Mesendoderm (in vitro differentiated cells): ENCODE measurements at regions not wholly inside any gene's neighbourhood (a gene's known extent, or its start where the extent isn't known, plus 50 kb on each side); places are given as distances from the start of the nearest gene placed in this dataset.
A peak's percentile ranks its signal among the peaks of the same experiment; 100 is the strongest.

Experiments used
- DNase-seq: peaks from one replicate; pipeline ENCODE4 v3.0.0; 2013
- H2AK5ac ChIP-seq: 2 replicates; pipeline ENCODE4 v1.6.1; 2013; ENCODE audit warnings: low read length, inconsistent platforms
- H2BK120ac ChIP-seq: 2 replicates; pipeline ENCODE4 v1.6.1; 2013; ENCODE audit warnings: low read depth, mild to moderate bottlenecking, low read length, moderate library complexity, mixed read lengths
- H2BK15ac ChIP-seq: replicated peaks from 2 replicates; pipeline ENCODE4 v1.6.1; 2013; ENCODE audit warnings: low read depth, mild to moderate bottlenecking, moderate library complexity
- H2BK5ac ChIP-seq: 2 replicates; pipeline ENCODE4 v1.6.1; 2013; ENCODE audit warnings: low read length, inconsistent platforms
- H3K18ac ChIP-seq: 2 replicates; pipeline ENCODE4 v1.6.1; 2013; ENCODE audit warnings: mild to moderate bottlenecking, low read length, mixed read lengths
- H3K23ac ChIP-seq: one replicate; pipeline ENCODE4 v1.6.1; 2013; ENCODE audit warnings: low read length
- H3K27ac ChIP-seq: 2 replicates; pipeline ENCODE4 v1.5.1; 2013; ENCODE audit warnings: low read depth, mild to moderate bottlenecking, inconsistent platforms, low read length, moderate library complexity
- H3K27me3 ChIP-seq: 2 replicates; pipeline ENCODE4 v1.6.1; 2013; ENCODE audit warnings: low read length, control low read depth, mild to moderate bottlenecking, inconsistent platforms; ENCODE audit not compliant: insufficient read depth, poor library complexity
- H3K36me3 ChIP-seq: 2 replicates; pipeline ENCODE4 v1.6.1; 2013; ENCODE audit warnings: low read length, inconsistent platforms; ENCODE audit not compliant: control insufficient read depth, insufficient read depth
- H3K4ac ChIP-seq: one replicate; pipeline ENCODE4 v1.6.1; 2013; ENCODE audit warnings: low read depth, mild to moderate bottlenecking, low read length, moderate library complexity
- H3K4me1 ChIP-seq: 2 replicates; pipeline ENCODE4 v1.6.1; 2013; ENCODE audit warnings: low read depth, low read length, inconsistent platforms; ENCODE audit not compliant: control insufficient read depth
- H3K4me2 ChIP-seq: 2 replicates; pipeline ENCODE4 v1.6.1; 2013; ENCODE audit warnings: low read length
- H3K4me3 ChIP-seq: 2 replicates; pipeline ENCODE4 v1.5.1; 2013; ENCODE audit warnings: mild to moderate bottlenecking, low read length
- H3K56ac ChIP-seq: one replicate; pipeline ENCODE4 v1.6.1; 2013; ENCODE audit warnings: low read length
- H3K79me1 ChIP-seq: 2 replicates; pipeline ENCODE4 v1.6.1; 2013; ENCODE audit warnings: low read length, inconsistent platforms
- H3K79me2 ChIP-seq: 2 replicates; pipeline ENCODE4 v1.6.1; 2013; ENCODE audit warnings: mild to moderate bottlenecking, low read length; ENCODE audit not compliant: control insufficient read depth, insufficient read depth
- H3K9ac ChIP-seq: 2 replicates; pipeline ENCODE4 v1.6.1; 2013; ENCODE audit warnings: low read length, inconsistent platforms
- H4K5ac ChIP-seq: one replicate; pipeline ENCODE4 v1.6.1; 2013; ENCODE audit warnings: low read length
- H4K8ac ChIP-seq: one replicate; pipeline ENCODE4 v1.6.1; 2013; ENCODE audit warnings: low read depth, mild to moderate bottlenecking, control low read depth, low read length, moderate library complexity
- WGBS: extraction: QIAGEN DNeasy Blood & Tissue Kit; methylation state at CpG from one replicate; pipeline ENCODE4 v1.1.7; 2013; ENCODE audit warnings: low lambda C conversion rate, missing lambda C conversion rate; ENCODE audit not compliant: insufficient coverage; ENCODE audit errors: extremely low coverage; 5-methylcytosine and 5-hydroxymethylcytosine counted together

DNA sequence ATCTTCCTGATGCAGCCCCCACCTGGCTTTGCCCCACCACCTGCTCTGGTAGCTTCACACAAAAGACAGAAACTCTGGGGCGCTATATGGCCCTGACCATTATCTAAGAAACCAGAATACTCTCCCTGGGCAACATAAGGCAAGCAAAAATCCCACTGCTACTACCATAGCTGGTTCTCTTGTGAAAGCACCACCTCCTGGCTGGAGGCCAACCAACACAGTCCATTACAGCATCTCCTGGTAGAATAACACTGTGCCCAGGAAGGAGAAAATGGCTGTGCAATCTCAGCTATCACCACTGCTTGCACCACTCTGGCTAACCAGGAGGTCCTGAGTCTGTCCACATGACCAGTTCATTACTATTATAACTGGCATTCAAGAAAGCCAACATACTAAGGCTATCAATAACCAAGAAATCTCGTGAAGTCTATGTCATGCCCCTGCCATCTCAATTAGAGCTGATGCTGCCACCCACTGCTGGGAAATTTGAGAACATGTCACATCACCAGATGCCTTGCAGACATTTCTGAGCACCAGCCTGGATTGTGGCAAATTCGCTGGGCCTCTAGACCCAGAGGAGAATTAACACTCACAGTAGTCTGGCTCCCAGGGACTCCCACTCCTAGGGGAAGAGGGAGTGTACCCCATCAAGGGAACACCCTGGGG, 1114.8 kb downstream of the ROBO2 start:
- H2BK5ac ChIP-seq: no peak overlapping the region
- H3K4ac ChIP-seq: no peak overlapping the region
- no peak overlapping the region for H2BK15ac ChIP-seq
- no peak overlapping the region for H3K9ac ChIP-seq
- no peak for DNase-seq
- H4K8ac ChIP-seq: no peak overlapping the region
- no CpG with 5 or more reads among the region's 3 CpGs for WGBS
- no peak overlapping the region for H3K23ac ChIP-seq
- no peaks in the 10 kb centered on the region for H3K36me3 ChIP-seq
- H2BK120ac ChIP-seq: no peak overlapping the region
- no peak overlapping the region for H3K18ac ChIP-seq
- H3K4me3 ChIP-seq: no peak overlapping the region
- H3K27me3 ChIP-seq: no peaks in the 10 kb centered on the region
- H3K4me2 ChIP-seq: no peak overlapping the region
- H3K27ac ChIP-seq: no peak overlapping the region
- H4K5ac ChIP-seq: no peak overlapping the region
- H3K56ac ChIP-seq: no peak overlapping the region
- no peaks in the 10 kb centered on the region for H3K79me2 ChIP-seq
- no peaks in the 10 kb centered on the region for H3K4me1 ChIP-seq
- H2AK5ac ChIP-seq: no peak overlapping the region
- H3K79me1 ChIP-seq: no peaks in the 10 kb centered on the region

DNA sequence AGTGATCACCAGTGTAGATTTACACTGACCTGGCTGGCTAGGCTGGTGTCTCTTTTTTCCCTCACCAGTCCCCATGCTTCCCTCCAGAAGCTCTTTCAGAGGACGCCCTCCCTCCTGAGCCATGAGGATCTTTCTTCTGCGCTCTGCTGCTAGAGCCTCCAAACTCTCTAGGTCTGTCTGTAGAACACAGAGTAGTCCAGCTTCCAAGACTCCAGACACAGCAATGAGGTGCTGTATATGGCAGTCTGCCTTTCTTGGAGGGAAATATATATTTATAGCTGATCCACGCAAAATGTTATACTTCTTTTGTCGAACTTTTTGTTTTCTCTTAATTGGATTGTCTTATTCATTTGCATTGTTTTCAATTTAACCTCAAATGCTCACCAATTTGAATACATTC, 1121.8 kb downstream of the ROBO2 start:
- no peak overlapping the region for H4K5ac ChIP-seq
- H3K4me3 ChIP-seq: no peak overlapping the region
- H3K4ac ChIP-seq: no peak overlapping the region
- H3K56ac ChIP-seq: no peak overlapping the region
- no peaks in the 10 kb centered on the region for H3K27me3 ChIP-seq
- peaks cover 2% of the 10 kb centered on the region for H3K4me1 ChIP-seq
- no peak overlapping the region for H3K23ac ChIP-seq
- H4K8ac ChIP-seq: no peak overlapping the region
- H3K18ac ChIP-seq: no peak overlapping the region
- no peak overlapping the region for H3K9ac ChIP-seq
- no peak overlapping the region for H3K4me2 ChIP-seq
- no peak overlapping the region for H2BK120ac ChIP-seq
- H3K79me1 ChIP-seq: no peaks in the 10 kb centered on the region
- DNase-seq: no peak
- no peak overlapping the region for H3K27ac ChIP-seq
- WGBS: no CpG with 5 or more reads among the region's 4 CpGs
- no peak overlapping the region for H2AK5ac ChIP-seq
- no peak overlapping the region for H2BK15ac ChIP-seq
- no peaks in the 10 kb centered on the region for H3K36me3 ChIP-seq
- no peaks in the 10 kb centered on the region for H3K79me2 ChIP-seq
- no peak overlapping the region for H2BK5ac ChIP-seq

- no peaks in the 10 kb centered on the region for H3K27me3 ChIP-seq
- H4K5ac ChIP-seq: no peak overlapping the region
- no peak overlapping the region for H3K4ac ChIP-seq
- no peak overlapping the region for H3K18ac ChIP-seq
- peak; percentile 85 for DNase-seq
- no peak overlapping the region for H4K8ac ChIP-seq
- H3K9ac ChIP-seq: no peak overlapping the region
- H3K4me3 ChIP-seq: no peak overlapping the region
- no peak overlapping the region for H3K56ac ChIP-seq
- H3K79me1 ChIP-seq: no peaks in the 10 kb centered on the region
- H3K23ac ChIP-seq: no peak overlapping the region
- no peaks in the 10 kb centered on the region for H3K36me3 ChIP-seq
- no peak overlapping the region for H2BK120ac ChIP-seq
- no peak overlapping the region for H2BK5ac ChIP-seq
- H3K4me2 ChIP-seq: no peak overlapping the region
- no peak overlapping the region for H3K27ac ChIP-seq
- H2AK5ac ChIP-seq: no peak overlapping the region
- no peaks in the 10 kb centered on the region for H3K79me2 ChIP-seq
- peaks cover 2% of the 10 kb centered on the region for H3K4me1 ChIP-seq
- no peak overlapping the region for H2BK15ac ChIP-seq
These were observed 1123.5 kb downstream of the ROBO2 start for GRCh38 chr3:78163379-78163778.

DNA sequence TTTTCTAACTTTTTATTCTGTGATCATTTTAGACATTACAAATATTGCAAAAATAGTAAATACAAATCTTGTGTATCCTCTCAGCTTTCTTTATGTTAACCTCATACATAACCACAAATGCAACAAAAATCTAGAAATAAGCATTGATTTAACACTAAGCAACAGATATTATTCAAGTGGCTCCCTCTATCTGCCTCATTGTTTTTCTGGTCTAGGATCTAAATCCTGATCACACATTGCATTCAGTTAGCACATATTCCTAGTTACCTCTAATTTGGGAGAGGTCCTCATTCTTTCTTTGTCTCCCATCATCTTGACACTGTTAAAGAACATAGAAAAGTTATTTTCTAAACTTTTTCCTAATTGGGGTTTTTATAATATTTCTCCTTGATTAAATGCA, 1126.0 kb downstream of the ROBO2 start:
- Histone ChIP-seq H2BK15ac (no peak overlapping the region), H4K5ac (no peak overlapping the region), H3K56ac (no peak overlapping the region), H3K79me2 (no peaks in the 10 kb centered on the region), H3K18ac (no peak overlapping the region), H3K4me3 (no peak overlapping the region), H2BK120ac (no peak overlapping the region), H3K36me3 (no peaks in the 10 kb centered on the region), H3K4me1 (peaks cover 2% of the 10 kb centered on the region), H2BK5ac (no peak overlapping the region), H4K8ac (no peak overlapping the region), H3K9ac (no peak overlapping the region), H3K27me3 (no peaks in the 10 kb centered on the region), H3K4ac (no peak overlapping the region), H3K23ac (no peak overlapping the region), H3K4me2 (no peak overlapping the region), H2AK5ac (no peak overlapping the region), H3K79me1 (no peaks in the 10 kb centered on the region), H3K27ac (no peak overlapping the region)
- DNase-seq: no peak

DNA sequence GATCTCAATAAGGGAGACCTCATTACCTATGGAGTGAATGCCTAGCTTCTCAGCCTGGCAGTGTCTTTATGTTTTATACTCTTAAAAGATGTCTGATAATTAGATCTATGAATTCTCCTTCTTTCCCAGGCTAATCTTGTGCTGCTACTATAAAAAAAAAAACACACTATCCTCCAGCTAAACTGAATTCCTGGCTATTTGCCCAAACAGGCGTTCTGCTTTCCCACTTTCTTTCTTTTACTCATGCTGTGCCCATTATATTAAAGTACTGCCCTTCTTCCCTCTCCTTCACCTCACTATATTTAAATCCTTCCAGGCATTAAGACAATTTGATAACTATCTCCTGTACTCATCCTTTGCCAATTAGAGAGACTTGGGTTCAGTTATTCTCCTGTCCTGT, 1134.9 kb downstream of the ROBO2 start:
- Histone ChIP-seq H2BK5ac (no peak overlapping the region), H3K4me1 (no peaks in the 10 kb centered on the region), H3K4me2 (no peak overlapping the region), H3K9ac (no peak overlapping the region), H3K4ac (no peak overlapping the region), H3K36me3 (no peaks in the 10 kb centered on the region), H3K27ac (no peak overlapping the region), H3K56ac (no peak overlapping the region), H2AK5ac (no peak overlapping the region), H4K8ac (no peak overlapping the region), H2BK120ac (no peak overlapping the region), H3K4me3 (no peak overlapping the region), H3K27me3 (no peaks in the 10 kb centered on the region), H3K23ac (no peak overlapping the region), H3K79me1 (no peaks in the 10 kb centered on the region), H3K79me2 (no peaks in the 10 kb centered on the region), H4K5ac (no peak overlapping the region), H3K18ac (no peak overlapping the region), H2BK15ac (no peak overlapping the region)
- WGBS: no CpG with 5 or more reads among the region's 1 CpG
- no peak for DNase-seq

DNA sequence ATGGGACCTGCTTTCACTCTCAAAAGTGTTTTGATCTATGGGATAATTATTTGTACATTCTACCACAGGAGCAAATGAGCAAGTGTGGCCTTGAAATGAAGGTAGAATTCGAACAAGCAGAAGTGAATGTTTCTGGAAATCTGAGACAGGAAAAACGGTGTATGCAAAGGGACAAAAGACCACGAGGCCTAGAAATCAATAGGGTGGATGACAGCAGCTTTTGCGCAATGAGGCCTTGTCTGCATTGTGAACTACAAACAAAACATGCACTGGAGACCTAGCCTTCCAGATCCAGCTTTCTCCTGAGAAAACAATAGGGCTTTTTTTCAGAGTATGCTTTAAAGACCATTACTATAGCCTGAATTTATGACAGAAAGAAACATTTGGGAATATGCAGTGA, 1137.0 kb downstream of the ROBO2 start:
- H3K36me3 ChIP-seq: no peaks in the 10 kb centered on the region
- no peak overlapping the region for H2BK15ac ChIP-seq
- H3K23ac ChIP-seq: no peak overlapping the region
- no peak overlapping the region for H4K8ac ChIP-seq
- no peak overlapping the region for H4K5ac ChIP-seq
- no peaks in the 10 kb centered on the region for H3K79me1 ChIP-seq
- H3K27ac ChIP-seq: no peak overlapping the region
- no peaks in the 10 kb centered on the region for H3K79me2 ChIP-seq
- no peak overlapping the region for H2BK5ac ChIP-seq
- H3K4me2 ChIP-seq: no peak overlapping the region
- no peak for DNase-seq
- no peaks in the 10 kb centered on the region for H3K27me3 ChIP-seq
- H3K4me1 ChIP-seq: no peaks in the 10 kb centered on the region
- no peak overlapping the region for H3K56ac ChIP-seq
- no peak overlapping the region for H2AK5ac ChIP-seq
- no peak overlapping the region for H3K4me3 ChIP-seq
- no peak overlapping the region for H2BK120ac ChIP-seq
- no peak overlapping the region for H3K18ac ChIP-seq
- WGBS: no CpG with 5 or more reads among the region's 4 CpGs
- no peak overlapping the region for H3K9ac ChIP-seq
- H3K4ac ChIP-seq: no peak overlapping the region
